ENCODE measurements at regions not wholly inside any gene's neighbourhood (a gene's known extent, or its start where the extent isn't known, plus 50 kb on each side); places are given as distances from the start of the nearest gene placed in this dataset.

- no peak overlapping the region for H3K27ac Mint-ChIP-seq
- H3K4me1 Mint-ChIP-seq (ENCODE audit: low read depth), result no peaks in the 10 kb centered on the region
- H3K36me3 Mint-ChIP-seq (ENCODE audit: low read depth), result no peaks in the 10 kb centered on the region
- DNase-seq, result no peak
- no peak overlapping the region for H3K4me3 Mint-ChIP-seq
- H3K27me3 Mint-ChIP-seq, result peaks cover 5% of the 10 kb centered on the region
- H3K9me3 Mint-ChIP-seq, result no peaks in the 10 kb centered on the region
These were observed 93.4 kb downstream of the ABHD5 start for GRCh38 chr3:43783987-43784639.

- H3K4me3 Mint-ChIP-seq, result no peak overlapping the region
- no peaks in the 10 kb centered on the region for H3K4me1 Mint-ChIP-seq (ENCODE audit: low read depth)
- H3K27ac Mint-ChIP-seq, result no peak overlapping the region
- H3K27me3 Mint-ChIP-seq, result peaks cover 8% of the 10 kb centered on the region
- no peak for DNase-seq
- no peaks in the 10 kb centered on the region for H3K36me3 Mint-ChIP-seq (ENCODE audit: low read depth)
- no peaks in the 10 kb centered on the region for H3K9me3 Mint-ChIP-seq
These were observed 93.9 kb downstream of the ABHD5 start for GRCh38 chr3:43784640-43785011.

GRCh38 chr3:43785551-43785950 lies 94.8 kb downstream of the ABHD5 start:
- no peak overlapping the region for H3K4me3 Mint-ChIP-seq
- DNase-seq, result no peak
- no peaks in the 10 kb centered on the region for H3K4me1 Mint-ChIP-seq (ENCODE audit: low read depth)
- H3K27ac Mint-ChIP-seq, result no peak overlapping the region
- H3K9me3 Mint-ChIP-seq, result no peaks in the 10 kb centered on the region
- no peaks in the 10 kb centered on the region for H3K36me3 Mint-ChIP-seq (ENCODE audit: low read depth)
- H3K27me3 Mint-ChIP-seq, result peaks cover 10% of the 10 kb centered on the region

GRCh38 chr3:43786102-43786501 lies 95.4 kb downstream of the ABHD5 start:
- Mint-ChIP-seq H3K9me3 (no peaks in the 10 kb centered on the region), H3K4me1 (ENCODE audit: low read depth) (no peaks in the 10 kb centered on the region), H3K27ac (no peak overlapping the region), H3K27me3 (peaks cover 14% of the 10 kb centered on the region), H3K4me3 (no peak overlapping the region), H3K36me3 (ENCODE audit: low read depth) (no peaks in the 10 kb centered on the region)
- no peak for DNase-seq

- no peak overlapping the region for H3K27ac Mint-ChIP-seq
- H3K36me3 Mint-ChIP-seq (ENCODE audit: low read depth), result no peaks in the 10 kb centered on the region
- no peak overlapping the region for H3K4me3 Mint-ChIP-seq
- no peak for DNase-seq
- H3K4me1 Mint-ChIP-seq (ENCODE audit: low read depth), result no peaks in the 10 kb centered on the region
- no peaks in the 10 kb centered on the region for H3K9me3 Mint-ChIP-seq
- H3K27me3 Mint-ChIP-seq, result peaks cover 19% of the 10 kb centered on the region
These were observed 96.0 kb downstream of the ABHD5 start for GRCh38 chr3:43786526-43787305.

GRCh38 chr3:43787330-43787729 lies 96.6 kb downstream of the ABHD5 start:
- DNase-seq, result no peak
- H3K4me3 Mint-ChIP-seq, result no peak overlapping the region
- H3K36me3 Mint-ChIP-seq (ENCODE audit: low read depth), result no peaks in the 10 kb centered on the region
- H3K27ac Mint-ChIP-seq, result no peak overlapping the region
- peaks cover 19% of the 10 kb centered on the region for H3K27me3 Mint-ChIP-seq
- no peaks in the 10 kb centered on the region for H3K4me1 Mint-ChIP-seq (ENCODE audit: low read depth)
- no peaks in the 10 kb centered on the region for H3K9me3 Mint-ChIP-seq

GRCh38 chr3:43789028-43789427 lies 98.3 kb downstream of the ABHD5 start:
- Mint-ChIP-seq H3K27ac (no peak overlapping the region), H3K36me3 (ENCODE audit: low read depth) (no peaks in the 10 kb centered on the region), H3K9me3 (no peaks in the 10 kb centered on the region), H3K4me3 (no peak overlapping the region), H3K27me3 (peaks cover 25% of the 10 kb centered on the region), H3K4me1 (ENCODE audit: low read depth) (no peaks in the 10 kb centered on the region)
- DNase-seq, result no peak

GRCh38 chr3:43790060-43790459 lies 99.3 kb downstream of the ABHD5 start:
- no peak overlapping the region for H3K27ac Mint-ChIP-seq
- no peaks in the 10 kb centered on the region for H3K4me1 Mint-ChIP-seq (ENCODE audit: low read depth)
- H3K9me3 Mint-ChIP-seq, result no peaks in the 10 kb centered on the region
- peaks cover 34% of the 10 kb centered on the region for H3K27me3 Mint-ChIP-seq
- no peaks in the 10 kb centered on the region for H3K36me3 Mint-ChIP-seq (ENCODE audit: low read depth)
- DNase-seq, result no peak
- no peak overlapping the region for H3K4me3 Mint-ChIP-seq

- Mint-ChIP-seq H3K4me1 (ENCODE audit: low read depth) (no peaks in the 10 kb centered on the region), H3K27me3 (peaks cover 36% of the 10 kb centered on the region), H3K36me3 (ENCODE audit: low read depth) (no peaks in the 10 kb centered on the region)
These were observed 99.7 kb downstream of the ABHD5 start for GRCh38 chr3:43790476-43790875.

GRCh38 chr3:43791246-43791645 lies 100.5 kb downstream of the ABHD5 start:
- H3K4me1 Mint-ChIP-seq (ENCODE audit: low read depth), result no peaks in the 10 kb centered on the region
- no peaks in the 10 kb centered on the region for H3K36me3 Mint-ChIP-seq (ENCODE audit: low read depth)
- no peak overlapping the region for H3K4me3 Mint-ChIP-seq
- no peak overlapping the region for H3K27ac Mint-ChIP-seq
- no peak for DNase-seq
- peaks cover 42% of the 10 kb centered on the region for H3K27me3 Mint-ChIP-seq
- H3K9me3 Mint-ChIP-seq, result no peaks in the 10 kb centered on the region

More at GRCh38 chr3:43790476-43790875, 99.7 kb downstream of the ABHD5 start:
- DNase-seq, result no peak
- H3K9me3 Mint-ChIP-seq, result no peaks in the 10 kb centered on the region
- no peak overlapping the region for H3K27ac Mint-ChIP-seq
- no peak overlapping the region for H3K4me3 Mint-ChIP-seq

GRCh38 chr3:43792904-43793303 lies 102.2 kb downstream of the ABHD5 start:
- Mint-ChIP-seq H3K9me3 (no peaks in the 10 kb centered on the region), H3K27me3 (peaks cover 48% of the 10 kb centered on the region), H3K4me3 (no peak overlapping the region), H3K36me3 (ENCODE audit: low read depth) (no peaks in the 10 kb centered on the region), H3K4me1 (ENCODE audit: low read depth) (no peaks in the 10 kb centered on the region), H3K27ac (no peak overlapping the region)
- no peak for DNase-seq

- Mint-ChIP-seq H3K27me3 (peaks cover 49% of the 10 kb centered on the region), H3K4me1 (ENCODE audit: low read depth) (no peaks in the 10 kb centered on the region)
These were observed 103.1 kb downstream of the ABHD5 start for GRCh38 chr3:43793648-43794372.

GRCh38 chr3:43794776-43795175 lies 104.0 kb downstream of the ABHD5 start:
- Mint-ChIP-seq H3K27ac (no peak overlapping the region), H3K36me3 (ENCODE audit: low read depth) (no peaks in the 10 kb centered on the region), H3K9me3 (no peaks in the 10 kb centered on the region), H3K27me3 (peaks cover 44% of the 10 kb centered on the region), H3K4me3 (no peak overlapping the region), H3K4me1 (ENCODE audit: low read depth) (no peaks in the 10 kb centered on the region)
- no peak for DNase-seq

More at GRCh38 chr3:43793648-43794372, 103.1 kb downstream of the ABHD5 start:
- no peak overlapping the region for H3K27ac Mint-ChIP-seq
- H3K36me3 Mint-ChIP-seq (ENCODE audit: low read depth), result no peaks in the 10 kb centered on the region
- H3K4me3 Mint-ChIP-seq, result no peak overlapping the region
- no peaks in the 10 kb centered on the region for H3K9me3 Mint-ChIP-seq
- no peak for DNase-seq

- H3K9me3 Mint-ChIP-seq, result peaks cover under 1% of the 10 kb centered on the region
- no peak overlapping the region for H3K4me3 Mint-ChIP-seq
- H3K27me3 Mint-ChIP-seq, result peaks cover 43% of the 10 kb centered on the region
- no peak overlapping the region for H3K27ac Mint-ChIP-seq
- no peak for DNase-seq
- H3K36me3 Mint-ChIP-seq (ENCODE audit: low read depth), result no peaks in the 10 kb centered on the region
- no peaks in the 10 kb centered on the region for H3K4me1 Mint-ChIP-seq (ENCODE audit: low read depth)
These were observed 104.8 kb downstream of the ABHD5 start for GRCh38 chr3:43795491-43795890.

All from activated T-cell treated with anti-CD3 and anti-CD28 coated beads, Interleukin-2, amount 50 U/mL, for 24 hours (primary cell).